ENCODE measurements at regions not wholly inside any gene's neighbourhood (a gene's known extent, or its start where the extent isn't known, plus 50 kb on each side); places are given as distances from the start of the nearest gene placed in this dataset.

DNA sequence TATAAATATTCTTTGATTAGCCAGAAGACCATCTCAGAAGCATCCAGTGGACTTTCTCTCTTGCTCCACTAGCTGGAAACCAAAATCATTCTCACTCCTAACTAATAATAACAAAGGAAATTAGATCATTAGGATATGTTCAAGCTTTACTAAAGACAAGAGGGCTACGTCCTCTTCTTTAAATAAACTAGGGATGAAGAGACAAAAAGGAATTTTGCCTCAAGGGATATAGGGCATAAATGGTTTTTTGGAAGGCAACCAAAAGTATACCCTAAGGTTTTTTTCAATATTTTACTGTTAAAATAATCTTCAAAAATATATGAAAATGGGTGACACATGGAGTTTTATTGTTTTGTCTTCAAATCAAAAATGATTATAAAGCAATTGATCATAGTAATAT is 745.8 kb downstream of the MRPL39 start:
- TF ChIP-seq, protein P1, sequence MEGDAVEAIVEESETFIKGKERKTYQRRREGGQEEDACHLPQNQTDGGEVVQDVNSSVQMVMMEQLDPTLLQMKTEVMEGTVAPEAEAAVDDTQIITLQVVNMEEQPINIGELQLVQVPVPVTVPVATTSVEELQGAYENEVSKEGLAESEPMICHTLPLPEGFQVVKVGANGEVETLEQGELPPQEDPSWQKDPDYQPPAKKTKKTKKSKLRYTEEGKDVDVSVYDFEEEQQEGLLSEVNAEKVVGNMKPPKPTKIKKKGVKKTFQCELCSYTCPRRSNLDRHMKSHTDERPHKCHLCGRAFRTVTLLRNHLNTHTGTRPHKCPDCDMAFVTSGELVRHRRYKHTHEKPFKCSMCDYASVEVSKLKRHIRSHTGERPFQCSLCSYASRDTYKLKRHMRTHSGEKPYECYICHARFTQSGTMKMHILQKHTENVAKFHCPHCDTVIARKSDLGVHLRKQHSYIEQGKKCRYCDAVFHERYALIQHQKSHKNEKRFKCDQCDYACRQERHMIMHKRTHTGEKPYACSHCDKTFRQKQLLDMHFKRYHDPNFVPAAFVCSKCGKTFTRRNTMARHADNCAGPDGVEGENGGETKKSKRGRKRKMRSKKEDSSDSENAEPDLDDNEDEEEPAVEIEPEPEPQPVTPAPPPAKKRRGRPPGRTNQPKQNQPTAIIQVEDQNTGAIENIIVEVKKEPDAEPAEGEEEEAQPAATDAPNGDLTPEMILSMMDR (IDR thresholded peaks at IDR 0.05; ENCODE audit: insufficient read depth, low read depth, low read length): no peak
- no peak for TF ChIP-seq EZH2 (IDR thresholded peaks at IDR 0.05; ENCODE audit: insufficient read depth, low read length)

Data from astrocyte (in vitro differentiated cells and primary cell).